HG03565 (cell line): ENCODE measurements at regions not wholly inside any gene's neighbourhood (a gene's known extent, or its start where the extent isn't known, plus 50 kb on each side); places are given as distances from the start of the nearest gene placed in this dataset.

ENCODE experiments used
- ATAC-seq: cut with Tn5 transposase; IDR thresholded peaks from one replicate; pipeline ENCODE4 v1.9.1; 2021; ENCODE audit warnings: mild to moderate bottlenecking, moderate library complexity; ENCODE audit not compliant: unreplicated experiment

DNA sequence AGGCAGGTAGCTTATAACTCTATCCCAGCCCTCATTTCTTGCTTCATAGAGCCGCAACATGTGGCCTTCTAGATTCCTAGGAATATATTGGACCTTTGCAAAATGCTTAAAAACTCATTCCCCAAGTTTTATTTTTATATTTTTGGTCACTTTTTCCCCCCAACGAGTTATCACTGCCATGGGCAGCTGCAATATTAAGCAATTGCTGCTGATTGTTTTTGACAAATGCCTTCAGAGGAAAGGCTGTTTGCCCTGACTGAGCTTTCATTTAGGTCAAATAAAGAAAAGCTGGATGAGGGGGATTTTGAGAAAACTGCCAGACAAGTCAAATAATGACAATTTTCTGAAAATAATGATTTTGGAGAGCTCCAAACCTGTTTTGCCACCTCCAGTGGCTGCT is 976.9 kb upstream of the MBL2 start:
- ATAC-seq = no peak

DNA sequence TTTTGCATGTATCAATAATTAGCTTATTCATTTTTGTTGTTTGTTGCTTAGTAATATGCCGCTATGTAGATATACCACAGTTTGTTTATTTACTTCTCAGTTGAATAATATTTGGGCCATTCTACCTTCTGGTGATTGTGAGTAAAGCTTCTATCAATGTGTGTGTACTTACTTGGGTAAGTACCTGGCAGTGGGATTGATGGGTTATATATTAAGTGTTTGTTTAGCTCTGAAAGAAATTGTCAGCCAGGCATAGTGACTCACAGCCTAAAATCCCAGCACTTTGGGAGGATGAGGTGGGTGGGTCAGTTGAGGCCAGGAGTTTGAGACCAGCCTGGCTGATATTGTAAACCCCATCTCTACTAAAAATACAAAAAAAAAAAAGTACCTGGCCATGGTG is 975.7 kb upstream of the MBL2 start:
- no peak for ATAC-seq

DNA sequence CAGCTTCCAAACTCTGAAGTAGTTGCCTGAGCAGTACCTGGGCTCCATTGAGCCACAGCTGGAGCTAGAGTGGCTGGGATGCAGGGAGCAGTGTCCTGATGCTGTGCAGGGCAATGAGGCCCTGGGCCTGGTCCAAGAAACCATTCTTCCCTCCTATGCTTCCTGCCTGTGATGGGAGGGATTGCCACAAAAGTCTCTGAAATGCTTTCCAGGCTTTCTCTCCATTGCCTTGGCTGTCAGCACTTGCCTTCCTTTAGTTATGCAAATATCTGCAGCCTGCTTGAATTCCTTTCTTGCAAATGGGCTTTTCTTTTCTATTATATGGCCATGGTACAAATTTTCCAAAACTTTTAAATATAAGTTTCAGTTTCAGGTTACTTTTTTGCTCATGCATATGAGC is 972.2 kb upstream of the MBL2 start:
- no peak for ATAC-seq

DNA sequence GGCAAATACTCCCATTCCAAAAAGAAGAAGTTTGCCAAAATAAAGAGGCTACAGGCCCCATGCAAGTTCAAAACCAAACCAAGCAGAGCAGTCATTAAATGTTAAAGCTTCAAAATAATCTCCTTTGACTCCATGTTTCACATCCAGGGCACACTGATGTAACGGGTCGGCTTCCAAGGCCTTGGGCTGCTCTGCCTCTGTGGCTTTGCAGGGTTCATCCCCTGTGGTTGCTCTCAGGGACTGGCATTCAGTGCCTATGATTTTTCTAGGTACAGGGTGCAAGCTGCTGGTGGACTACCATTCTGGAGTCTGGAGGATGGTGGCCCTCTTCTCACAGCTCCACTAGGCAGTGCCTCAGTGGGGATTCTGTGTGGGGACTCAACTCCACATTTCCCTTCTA is 971.6 kb upstream of the MBL2 start:
- ATAC-seq = no peak

DNA sequence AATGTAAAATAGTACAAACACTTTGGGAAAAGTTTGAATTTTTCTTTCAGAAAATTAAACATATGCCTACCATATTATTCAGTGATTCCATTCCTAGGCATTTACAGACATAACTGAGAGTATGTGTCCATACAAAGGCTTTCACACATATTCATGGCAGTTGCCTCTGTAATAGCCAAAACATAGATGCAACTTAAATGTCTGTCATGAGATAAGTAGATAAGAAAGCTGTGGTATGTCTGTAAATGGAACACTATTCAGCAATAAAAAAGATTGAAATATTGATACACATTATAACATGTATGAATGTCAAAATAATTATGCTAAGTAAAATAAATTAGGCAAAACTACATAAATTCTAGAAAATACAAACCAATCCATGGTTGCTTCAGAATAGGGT is 964.5 kb upstream of the MBL2 start:
- ATAC-seq = no peak

DNA sequence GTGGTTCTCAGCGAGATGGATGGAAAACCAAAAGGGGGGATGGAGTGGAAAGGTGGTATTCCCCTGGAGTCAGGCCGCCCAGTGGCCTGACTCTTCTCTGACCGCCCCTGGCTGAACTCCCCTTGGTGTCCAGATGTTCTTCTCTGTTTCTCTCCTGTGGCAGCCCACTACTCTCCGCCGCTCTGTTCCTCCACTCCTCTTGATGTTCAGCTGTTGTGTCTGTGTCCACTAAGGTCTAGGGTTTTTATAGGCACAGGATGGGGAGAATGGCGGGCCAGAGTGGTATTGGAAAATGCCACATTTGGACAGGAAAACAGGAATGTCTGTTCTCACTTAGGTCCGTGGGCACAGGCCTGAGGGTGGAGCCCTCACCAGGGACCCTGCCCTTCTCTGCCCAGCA is 954.3 kb upstream of the MBL2 start:
- ATAC-seq = no peak

DNA sequence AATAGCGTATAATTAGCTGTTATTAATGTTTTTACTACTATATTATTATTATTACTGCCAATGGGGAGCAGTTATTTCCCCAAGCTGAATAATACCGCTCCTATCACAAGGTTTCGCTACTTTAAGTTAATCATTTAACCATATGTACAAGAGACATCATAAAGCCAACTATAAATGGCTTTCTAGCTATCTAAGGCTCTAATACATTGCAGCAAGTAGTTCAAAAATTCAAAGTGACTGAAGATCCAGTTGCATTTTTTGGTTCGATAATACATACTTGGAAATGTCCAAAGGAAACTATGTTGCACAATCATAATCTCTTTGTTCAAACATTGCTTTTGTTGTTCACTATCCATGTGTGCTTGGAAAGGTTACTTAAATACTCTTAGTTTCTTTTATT is 952.0 kb upstream of the MBL2 start:
- ATAC-seq = no peak

DNA sequence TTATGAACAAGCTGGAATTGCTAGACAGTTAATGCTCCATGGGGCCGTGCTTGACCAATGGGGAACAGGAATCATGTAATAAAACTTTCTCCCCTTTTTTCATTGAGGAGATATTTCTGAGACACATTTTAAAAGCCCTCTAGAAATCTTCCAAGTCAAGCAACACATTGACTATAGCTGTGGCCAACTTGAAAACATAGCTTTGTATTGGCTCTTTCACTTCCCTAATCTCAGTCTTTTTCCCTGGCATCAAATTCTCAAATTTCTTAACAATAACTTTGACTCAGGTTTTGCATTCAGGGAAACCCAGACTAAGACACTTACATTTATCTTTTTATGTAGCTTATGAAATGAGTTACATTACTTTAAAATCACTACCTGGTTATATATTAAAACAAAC is 947.1 kb upstream of the MBL2 start:
- no peak for ATAC-seq

DNA sequence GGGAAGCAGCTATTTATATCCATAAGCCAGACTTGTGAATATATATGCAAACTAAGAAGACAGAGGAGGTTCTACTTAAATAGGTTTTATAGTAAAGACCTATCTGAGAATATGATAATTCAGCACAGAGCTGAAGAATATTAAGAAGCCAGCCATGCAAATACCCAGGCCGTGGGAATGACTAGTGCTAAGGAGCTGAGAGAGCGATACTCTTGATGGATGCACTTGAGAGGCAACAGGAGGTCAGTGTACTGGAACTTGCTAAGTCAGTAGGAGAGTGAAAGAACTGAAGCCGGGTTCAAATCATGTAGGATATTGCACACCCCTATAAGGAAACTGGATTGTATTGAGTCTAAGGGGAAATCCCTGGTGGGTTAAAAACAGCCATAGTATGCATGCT is 943.6 kb upstream of the MBL2 start:
- ATAC-seq = no peak

DNA sequence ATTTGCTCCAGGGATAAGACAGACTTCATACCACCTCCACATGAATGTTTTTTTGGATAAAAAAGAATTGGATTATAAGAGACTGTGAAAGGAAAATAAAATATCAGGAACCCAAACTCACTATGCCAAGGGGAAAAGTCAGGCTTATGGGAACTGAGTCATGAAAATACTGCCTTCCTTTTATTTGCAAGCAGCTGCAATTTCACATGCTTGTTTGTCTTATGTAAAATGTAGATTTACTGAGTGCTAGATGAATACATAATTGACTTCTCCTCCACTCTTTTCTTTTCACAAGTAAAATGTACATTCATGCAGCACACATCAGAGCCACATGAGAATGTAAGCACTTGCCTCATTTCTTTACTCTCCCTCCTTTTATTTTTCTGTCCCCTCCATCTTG is 940.8 kb upstream of the MBL2 start:
- no peak for ATAC-seq

DNA sequence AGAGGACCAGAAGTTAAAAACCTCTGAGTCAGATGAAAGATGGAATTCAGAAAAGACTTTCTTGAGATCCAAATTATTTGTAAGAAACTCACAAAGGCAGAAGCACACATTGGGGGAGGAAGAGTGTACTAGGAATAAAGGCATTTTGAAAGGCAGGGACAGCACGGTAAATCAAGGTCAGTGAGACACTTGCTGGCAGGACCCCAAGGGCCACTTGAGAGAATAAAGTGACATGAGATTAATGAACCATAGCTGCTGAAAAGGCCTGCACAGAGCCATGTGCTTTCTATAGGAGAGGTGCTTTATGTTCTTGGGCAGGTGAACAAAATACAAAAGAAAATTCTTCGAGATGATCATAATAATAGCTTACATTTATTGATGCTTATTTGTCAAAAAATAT is 929.9 kb upstream of the MBL2 start:
- no peak for ATAC-seq

DNA sequence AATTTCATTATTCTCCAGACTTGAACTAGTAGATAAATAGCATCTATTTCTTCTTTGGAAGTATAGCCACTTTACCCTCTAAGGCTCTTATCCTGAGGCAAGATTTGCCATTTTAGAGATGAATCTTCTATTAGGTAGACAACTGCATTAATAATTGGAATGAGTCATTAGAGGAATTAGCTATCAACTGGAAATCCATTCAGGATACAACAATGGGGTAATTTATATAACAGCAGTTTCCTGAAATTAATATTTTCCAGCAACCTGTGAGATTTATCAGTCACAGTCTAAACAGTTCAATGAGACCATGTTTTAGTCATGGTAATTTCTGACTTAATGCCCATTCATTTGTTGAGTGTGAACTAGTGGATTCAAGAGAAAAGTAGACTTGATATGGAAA is 928.6 kb upstream of the MBL2 start:
- ATAC-seq = no peak

DNA sequence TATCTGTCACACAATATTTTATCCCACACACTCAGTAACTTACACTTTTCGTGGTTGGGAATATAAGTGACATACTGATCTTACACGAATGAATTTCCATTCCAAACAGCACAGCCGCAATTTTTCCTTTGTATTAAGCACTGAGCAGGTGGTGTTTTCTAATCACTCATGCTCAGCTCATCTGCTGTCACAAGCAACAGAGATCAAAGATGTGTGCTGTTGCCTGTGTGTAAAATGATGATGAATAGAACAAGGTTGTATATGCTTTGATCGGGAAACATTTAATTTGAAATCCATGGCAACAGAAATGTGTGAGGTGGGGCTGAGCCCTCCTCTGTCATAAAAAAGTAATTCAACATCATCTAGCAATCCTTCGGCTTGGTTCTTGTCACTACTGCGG is 927.7 kb upstream of the MBL2 start:
- no peak for ATAC-seq

DNA sequence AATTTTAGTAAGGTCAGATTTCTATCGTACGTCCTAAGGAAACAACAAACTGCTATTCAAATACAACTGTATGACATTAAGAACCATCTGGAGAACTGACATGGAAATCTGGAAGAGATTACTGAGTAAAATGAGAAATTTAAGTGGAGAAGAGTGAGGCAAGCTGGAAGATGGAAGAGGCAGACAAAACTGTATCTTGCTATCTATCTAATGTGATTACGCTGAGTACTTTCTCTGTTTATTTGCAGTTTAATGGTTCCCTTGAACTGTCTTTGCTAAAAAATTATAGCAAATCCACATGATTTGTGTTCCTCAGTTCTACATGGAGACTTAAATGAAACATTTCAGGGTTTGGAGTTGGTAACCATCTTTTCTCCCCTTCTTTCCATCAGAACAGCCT is 927.1 kb upstream of the MBL2 start:
- no peak for ATAC-seq

DNA sequence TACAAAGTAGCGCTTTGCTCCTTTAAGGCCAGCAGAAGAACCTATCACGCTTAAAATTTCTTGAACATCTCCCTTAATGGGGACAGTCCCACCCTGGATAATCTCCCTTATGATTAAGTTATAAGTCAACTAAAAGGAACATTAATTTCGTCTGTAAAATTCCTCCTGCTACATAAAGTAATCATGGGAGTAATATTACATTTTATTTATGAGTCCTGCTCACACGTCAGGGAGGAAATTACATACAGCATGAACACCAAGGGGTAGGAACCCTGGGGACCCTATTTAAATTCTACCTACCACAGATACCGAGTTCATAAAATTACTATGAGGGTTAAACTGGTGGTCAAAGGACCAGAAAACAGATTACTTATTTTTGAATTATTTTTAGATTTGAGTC is 926.6 kb upstream of the MBL2 start:
- ATAC-seq = no peak

DNA sequence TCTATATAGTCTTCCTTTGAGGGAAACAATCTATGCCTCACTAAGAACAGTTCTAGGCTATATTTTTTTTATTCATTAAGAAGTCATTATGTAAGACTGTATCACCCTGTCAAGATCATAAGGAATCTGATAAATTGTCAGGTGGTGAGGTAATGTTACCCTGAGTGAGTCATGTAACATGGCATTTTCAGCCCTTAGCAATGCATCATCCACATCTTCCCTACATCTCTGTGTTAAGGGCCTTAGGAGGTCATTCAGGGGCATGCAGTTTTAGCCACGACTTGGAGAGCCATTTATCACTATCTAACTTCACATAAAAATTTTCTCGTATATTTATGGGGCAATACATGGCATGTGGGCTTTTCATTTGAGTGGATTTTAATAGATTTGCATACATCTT is 924.5 kb upstream of the MBL2 start:
- no peak for ATAC-seq

DNA sequence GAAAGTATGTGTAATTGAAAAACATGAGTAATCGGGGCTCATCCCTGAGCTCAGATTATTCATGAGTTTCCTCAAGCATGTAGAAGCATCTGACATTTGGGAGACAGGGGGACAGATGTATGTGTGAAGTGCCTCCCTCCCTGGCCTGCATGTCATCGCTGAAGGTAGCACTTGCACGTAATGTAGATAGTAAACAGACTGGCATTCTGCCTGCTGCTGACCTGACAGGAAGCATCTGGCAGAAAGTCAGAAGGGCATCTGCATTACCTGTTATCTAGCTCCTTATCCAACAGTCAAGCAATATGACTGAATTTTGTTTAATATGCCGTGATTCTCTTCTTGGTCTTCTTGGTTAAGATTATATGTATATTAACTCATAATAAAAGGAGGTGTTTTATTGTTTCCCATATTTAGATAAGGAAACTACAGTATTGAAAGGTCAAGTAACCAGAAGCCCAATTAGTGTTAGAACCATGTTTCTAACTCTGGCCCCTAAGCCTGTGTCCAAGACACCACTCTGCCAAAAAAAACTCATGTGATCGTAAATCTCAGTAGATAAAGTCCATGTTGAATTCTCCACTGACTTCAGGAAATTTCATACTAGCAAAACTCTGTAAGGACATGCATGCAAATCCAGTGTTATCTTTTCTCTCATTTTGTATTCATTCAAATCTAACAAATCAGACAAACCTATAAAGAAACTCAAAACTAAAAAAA is 918.1 kb upstream of the MBL2 start:
- no peak for ATAC-seq

DNA sequence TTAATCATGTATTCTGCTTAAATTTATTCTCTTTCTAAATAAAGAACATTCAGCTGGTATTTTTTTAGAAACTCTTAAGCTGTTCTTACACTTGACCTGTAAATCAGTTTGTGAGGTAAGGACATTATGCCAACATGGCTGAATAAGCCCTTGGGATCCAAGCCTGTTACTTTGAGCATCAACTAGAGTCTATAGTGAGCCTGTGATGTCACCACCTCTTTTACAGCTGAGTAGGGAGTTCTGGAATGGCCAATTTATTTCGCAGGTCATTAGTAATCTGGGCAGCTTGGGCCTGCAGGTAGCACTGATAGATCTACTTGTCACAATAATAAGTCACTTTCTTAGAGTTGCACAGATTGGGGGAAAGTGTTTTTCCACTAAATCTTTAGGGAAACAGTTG is 915.2 kb upstream of the MBL2 start:
- no peak for ATAC-seq

DNA sequence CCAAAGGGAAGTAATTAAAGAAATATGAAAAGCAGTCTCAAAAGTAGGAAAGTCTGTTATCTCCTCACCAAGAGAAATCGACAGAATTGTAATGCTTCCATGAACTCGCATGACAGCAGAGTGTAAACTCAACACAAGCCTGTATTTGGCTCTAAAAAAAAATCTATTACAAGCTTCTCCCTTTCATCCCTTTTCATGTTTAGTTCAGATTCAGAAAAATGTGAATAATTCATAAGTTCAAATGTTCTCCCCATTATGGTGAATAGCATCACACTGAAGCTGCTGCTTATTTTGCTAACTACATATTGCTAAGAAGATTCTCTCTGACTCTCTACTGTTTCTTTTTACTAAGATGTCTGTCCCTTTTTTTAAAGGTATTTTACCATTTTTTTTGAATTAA is 910.3 kb upstream of the MBL2 start:
- no peak for ATAC-seq

DNA sequence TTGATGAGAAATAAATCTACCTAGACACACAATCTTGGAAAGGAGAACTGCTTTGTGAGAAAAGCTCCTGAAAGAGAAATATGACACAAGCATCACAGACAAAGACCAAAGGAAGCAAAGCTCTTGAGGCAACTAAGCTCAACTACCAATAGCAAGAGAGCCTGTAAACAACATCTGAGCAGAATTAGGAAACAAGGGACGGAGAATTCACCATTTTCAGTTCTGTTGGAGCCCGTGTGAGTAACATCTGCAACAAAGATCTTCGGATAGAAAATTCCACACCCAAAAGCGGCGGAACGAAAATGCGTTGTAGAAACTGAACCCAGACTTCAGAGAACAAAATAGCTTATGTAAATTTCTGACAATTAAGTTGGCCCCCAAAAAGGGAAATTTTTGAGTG is 909.9 kb upstream of the MBL2 start:
- ATAC-seq = no peak

DNA sequence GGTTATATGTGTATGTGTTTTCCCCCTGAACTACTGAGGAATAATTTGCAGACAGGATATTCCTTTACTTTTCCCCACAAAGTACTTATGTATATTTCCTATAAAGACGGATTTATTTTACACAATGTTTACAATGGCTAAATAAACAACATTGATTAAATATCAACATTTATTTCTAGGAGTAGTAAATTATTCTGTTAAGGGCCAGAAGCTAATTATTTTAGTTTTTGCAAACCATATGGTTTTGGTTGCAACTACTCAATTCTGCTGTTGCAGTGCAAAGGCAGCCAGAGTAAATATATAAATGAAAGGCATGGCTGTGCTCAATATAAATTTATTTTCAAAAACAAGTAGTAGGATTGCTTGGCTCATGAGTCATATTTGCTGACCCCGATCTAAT is 907.1 kb upstream of the MBL2 start:
- no peak for ATAC-seq

DNA sequence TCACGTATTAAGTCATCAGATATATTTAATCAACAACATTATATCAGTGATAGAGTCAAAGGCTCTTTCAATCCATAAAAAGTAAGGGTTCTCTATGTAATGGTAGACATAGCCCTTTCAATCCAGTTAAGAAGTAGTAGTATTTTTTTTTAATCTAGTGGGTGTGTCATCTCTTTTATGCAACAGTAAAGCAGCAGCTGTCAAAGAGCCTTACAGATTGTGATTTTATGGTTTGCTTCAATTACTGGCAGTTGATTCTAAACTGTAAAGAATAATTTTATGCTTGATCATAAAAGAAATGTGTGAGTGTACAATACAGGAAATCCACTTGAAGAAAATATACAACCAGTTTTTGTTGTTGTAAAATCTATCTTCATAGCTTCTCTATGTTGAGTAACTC is 902.6 kb upstream of the MBL2 start:
- no peak for ATAC-seq

DNA sequence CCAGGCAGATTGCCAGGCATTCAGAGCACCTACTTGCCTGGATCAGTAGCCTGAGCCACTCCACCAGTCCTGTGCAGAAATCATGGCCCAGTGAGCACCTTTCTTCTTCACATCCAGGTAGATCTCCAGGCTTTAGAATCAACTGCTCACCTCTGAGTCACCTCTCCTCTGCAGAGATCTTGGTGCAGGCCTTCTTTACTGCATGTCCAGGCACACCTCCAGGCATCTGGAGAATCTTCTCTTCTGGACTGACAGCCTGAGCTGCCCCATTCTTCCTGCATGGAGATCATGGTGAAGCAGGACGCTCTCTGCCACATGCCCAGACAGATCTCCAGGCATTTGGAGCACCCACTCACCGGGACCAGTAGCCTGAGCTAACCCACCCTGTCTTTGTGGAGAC is 894.5 kb upstream of the MBL2 start:
- no peak for ATAC-seq
